AG04449 (cell line): ENCODE measurements at regions not wholly inside any gene's neighbourhood (a gene's known extent, or its start where the extent isn't known, plus 50 kb on each side); places are given as distances from the start of the nearest gene placed in this dataset.
"Not testable (repeated sequence)": the region's sequence is repeated elsewhere in the genome, so short reads cannot be mapped to it uniquely, and the experiment has no call there.

ENCODE experiments used
- CTCF ChIA-PET: fragments of 350-600 bp; formaldehyde crosslinking; extraction: SDS; loops from one replicate; lab custom pipeline; 2021; ENCODE audit warnings: antibody characterized with exemption; lab: Yijun Ruan, JAX
- POLR2A ChIA-PET: fragments of 400-600, 350-600 bp; formaldehyde crosslinking; extraction: SDS; loops from one replicate; lab custom pipeline; 2020; ENCODE audit warnings: antibody characterized with exemption, inconsistent platforms; lab: Yijun Ruan, JAX
- DNase-seq: peaks from one replicate; pipeline ENCODE4 v3.0.0-alpha.2; 2010; ENCODE audit warnings: low read depth, low spot score
- H3K4me3 ChIP-seq: 2 replicates; pipeline ENCODE4 v1.5.1; 2011; ENCODE audit warnings: low read depth, mild to moderate bottlenecking, control low read depth, low read length
- CTCF ChIP-seq: IDR thresholded peaks from one replicate; pipeline ENCODE4 v1.5.1; 2011; ENCODE audit warnings: mild to moderate bottlenecking, moderate library complexity, low read length, control low read depth, inconsistent platforms; ENCODE audit not compliant: insufficient read depth; ENCODE audit errors: missing control alignments

DNA sequence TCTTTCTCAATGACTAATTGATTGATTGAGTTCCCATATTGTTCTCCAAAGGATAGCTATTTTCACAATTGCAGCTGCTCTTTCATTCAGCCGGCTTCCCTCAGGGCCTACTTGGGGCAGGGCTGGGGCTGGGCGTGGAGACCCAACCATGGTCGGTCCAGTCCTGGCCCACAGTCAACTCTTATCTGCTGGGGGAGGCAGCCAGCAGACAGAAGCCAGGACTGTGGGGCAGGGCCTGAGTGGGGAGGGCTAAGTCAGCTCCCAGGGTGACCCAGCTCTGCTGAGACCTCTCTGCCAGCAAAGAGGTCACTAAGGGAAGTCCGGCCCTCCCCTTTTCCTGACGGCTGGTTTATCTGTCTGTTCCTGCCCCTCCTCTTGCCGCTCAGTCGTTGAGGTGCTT, 735.2 kb downstream of the TBC1D22A start:
- no peak for DNase-seq
- no peak for TF ChIP-seq CTCF
- no peak overlapping the region for H3K4me3 ChIP-seq
- ChIA-PET CTCF (no interaction called here), POLR2A (no interaction called here)

GRCh38 chr22:47495110-47495509, 732.7 kb downstream of the TBC1D22A start:
- POLR2A ChIA-PET, result no interaction called here
- H3K4me3 ChIP-seq, result no peak overlapping the region

DNA sequence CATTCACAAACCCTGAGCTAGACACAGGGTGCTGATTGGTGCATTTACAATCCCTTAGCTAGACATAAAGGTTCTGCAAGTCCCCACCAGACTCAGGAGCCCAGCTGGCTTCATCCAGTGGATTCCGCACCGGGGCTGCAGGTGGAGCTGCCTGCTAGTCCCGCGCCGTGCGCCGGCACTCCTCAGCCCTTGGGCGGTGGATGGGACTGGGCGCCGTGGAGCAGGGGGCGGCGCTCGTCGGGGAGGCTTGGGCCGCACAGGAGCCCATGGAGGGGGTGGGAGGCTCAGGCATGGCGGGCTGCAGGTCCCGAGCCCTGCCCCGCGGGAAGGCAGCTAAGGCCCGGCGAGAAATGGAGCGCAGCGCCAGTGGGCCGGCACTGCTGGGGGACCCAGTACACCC, 725.7 kb downstream of the TBC1D22A start:
- POLR2A ChIA-PET, DNase-seq, CTCF ChIA-PET, H3K4me3 ChIP-seq: not testable (repeated sequence)

More at GRCh38 chr22:47495110-47495509, 732.7 kb downstream of the TBC1D22A start:
- TF ChIP-seq CTCF, result no peak
- DNase-seq, result no peak
- CTCF ChIA-PET, result no interaction called here

DNA sequence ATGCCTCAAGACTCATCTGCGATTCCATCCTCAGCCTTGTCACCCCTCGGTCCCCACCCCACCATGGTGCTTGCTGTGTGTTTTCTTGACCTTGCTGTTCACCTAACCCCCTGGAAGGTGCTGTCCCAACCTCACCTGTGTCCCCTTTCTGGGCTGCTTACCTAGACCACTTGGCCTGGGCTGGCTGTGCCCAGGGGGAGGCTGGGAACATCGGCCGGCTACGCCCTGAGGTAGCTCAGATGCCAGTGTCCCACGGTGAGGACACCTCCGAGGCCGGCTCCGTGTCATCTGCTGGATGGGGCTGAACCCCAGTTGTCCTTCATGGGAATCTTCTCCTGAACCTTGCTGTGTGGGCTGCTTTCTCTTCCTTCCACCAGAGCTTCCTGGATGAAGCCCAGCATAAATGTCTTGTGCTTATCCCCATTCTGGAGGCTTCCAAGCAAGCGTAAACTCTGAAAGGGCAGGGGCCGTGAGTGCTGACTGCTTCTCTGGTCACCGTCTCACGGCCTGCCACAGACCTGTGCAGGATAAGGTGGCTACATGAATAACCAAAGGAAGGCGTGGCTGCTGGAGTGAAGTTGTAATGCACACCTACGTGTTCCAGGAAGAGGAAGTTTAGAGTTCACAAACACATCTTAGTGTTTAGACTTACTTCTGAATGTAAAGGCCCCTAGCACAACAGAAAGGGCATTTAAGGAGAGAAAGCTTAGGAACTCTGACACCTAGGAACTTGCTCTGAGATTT, 724.3 kb downstream of the TBC1D22A start:
- DNase-seq, result no peak
- CTCF ChIA-PET, result no interaction called here
- POLR2A ChIA-PET, result no interaction called here
- no peak overlapping the region for H3K4me3 ChIP-seq
- no peak for TF ChIP-seq CTCF

DNA sequence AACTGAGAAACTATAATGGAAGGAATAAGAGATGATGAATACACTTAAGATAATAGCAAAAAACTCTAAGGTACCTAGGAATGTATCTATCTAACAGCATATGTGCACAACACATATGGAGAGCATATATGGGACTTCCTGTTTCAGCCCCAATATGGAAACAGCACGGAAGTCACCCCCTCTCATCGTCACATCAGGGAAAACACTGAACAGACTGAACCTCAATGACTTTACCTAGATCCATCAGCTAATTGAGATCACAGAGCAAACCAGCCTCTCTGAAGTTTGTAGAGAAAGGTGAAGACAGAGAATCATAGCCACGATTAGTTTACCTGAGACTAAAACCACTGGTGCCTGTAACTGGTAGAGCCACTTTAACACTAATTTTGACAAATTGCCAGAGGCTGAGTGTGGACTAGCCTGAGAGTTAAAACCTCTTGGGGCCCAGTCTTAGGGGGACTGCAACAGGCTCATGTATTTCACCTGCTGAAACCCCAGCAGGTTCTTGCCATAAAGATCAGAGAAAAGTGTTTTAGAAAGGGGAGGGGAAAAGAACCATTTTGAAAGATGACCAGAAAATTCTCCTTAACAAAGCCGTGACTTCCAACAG, 722.6 kb downstream of the TBC1D22A start:
- ChIA-PET CTCF (interaction anchor here (1.0 kb wide), 1 partner anchor 640 kb away, joined by 3 read pairs; no protein-coding TSS in a partner anchor), POLR2A (no interaction called here)
- no peak for TF ChIP-seq CTCF
- H3K4me3 ChIP-seq, result no peak overlapping the region
- no peak for DNase-seq

GRCh38 chr22:47476231-47476630, 713.8 kb downstream of the TBC1D22A start:
- H3K4me3 ChIP-seq, result no peak overlapping the region
- TF ChIP-seq CTCF, result no peak
- DNase-seq, result no peak
- POLR2A ChIA-PET, result no interaction called here
- CTCF ChIA-PET, result no interaction called here
